ENCODE measurements at regions not wholly inside any gene's neighbourhood (a gene's known extent, or its start where the extent isn't known, plus 50 kb on each side); places are given as distances from the start of the nearest gene placed in this dataset.
"Not testable (repeated sequence)": the region's sequence is repeated elsewhere in the genome, so short reads cannot be mapped to it uniquely, and the experiment has no call there.

DNA sequence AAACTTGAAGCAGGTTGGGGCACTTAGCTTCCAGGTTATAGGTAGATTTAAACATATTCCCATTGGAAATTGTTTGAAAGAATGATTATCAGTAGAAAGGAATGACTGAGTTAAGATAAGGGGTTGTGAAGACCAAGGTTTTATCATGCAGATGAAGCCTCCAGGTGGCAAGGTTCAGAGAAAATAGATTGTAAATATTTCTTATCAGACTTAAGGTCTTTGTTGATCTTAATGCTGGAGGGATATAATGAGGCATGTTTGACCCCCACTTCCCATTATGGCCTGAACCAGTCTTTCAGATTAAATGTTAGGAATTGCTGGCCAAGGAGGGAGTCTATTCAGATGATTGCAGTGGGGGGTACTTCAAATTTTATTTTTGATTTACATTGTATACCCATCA is 1486.5 kb upstream of the PRR20A start:
- no peaks in the 10 kb centered on the region for H3K36me3 ChIP-seq
- no peaks in the 10 kb centered on the region for H3K4me1 ChIP-seq
- no peaks in the 10 kb centered on the region for H3K27me3 ChIP-seq
- DNase-seq = no peak
- intact Hi-C loops (cut with DNase I) = no loop called here
- no peak overlapping the region for H3K27ac ChIP-seq
- H3K9me3 ChIP-seq = no peaks in the 10 kb centered on the region
- H3K4me3 ChIP-seq = no peak overlapping the region
- TF ChIP-seq POLR2AphosphoS5 (IDR thresholded peaks at IDR 0.05) = no peak
- TF ChIP-seq POLR2A (IDR thresholded peaks at IDR 0.05) = no peak
- TF ChIP-seq EP300 (IDR thresholded peaks at IDR 0.05) = no peak
- TF ChIP-seq, protein P1, sequence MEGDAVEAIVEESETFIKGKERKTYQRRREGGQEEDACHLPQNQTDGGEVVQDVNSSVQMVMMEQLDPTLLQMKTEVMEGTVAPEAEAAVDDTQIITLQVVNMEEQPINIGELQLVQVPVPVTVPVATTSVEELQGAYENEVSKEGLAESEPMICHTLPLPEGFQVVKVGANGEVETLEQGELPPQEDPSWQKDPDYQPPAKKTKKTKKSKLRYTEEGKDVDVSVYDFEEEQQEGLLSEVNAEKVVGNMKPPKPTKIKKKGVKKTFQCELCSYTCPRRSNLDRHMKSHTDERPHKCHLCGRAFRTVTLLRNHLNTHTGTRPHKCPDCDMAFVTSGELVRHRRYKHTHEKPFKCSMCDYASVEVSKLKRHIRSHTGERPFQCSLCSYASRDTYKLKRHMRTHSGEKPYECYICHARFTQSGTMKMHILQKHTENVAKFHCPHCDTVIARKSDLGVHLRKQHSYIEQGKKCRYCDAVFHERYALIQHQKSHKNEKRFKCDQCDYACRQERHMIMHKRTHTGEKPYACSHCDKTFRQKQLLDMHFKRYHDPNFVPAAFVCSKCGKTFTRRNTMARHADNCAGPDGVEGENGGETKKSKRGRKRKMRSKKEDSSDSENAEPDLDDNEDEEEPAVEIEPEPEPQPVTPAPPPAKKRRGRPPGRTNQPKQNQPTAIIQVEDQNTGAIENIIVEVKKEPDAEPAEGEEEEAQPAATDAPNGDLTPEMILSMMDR (IDR thresholded peaks at IDR 0.05) = no peak

GRCh38 chr13:55660264-55660663 is 1480.5 kb upstream of the PRR20A start:
- H3K27ac ChIP-seq; H3K36me3 ChIP-seq; H3K4me1 ChIP-seq; H3K9me3 ChIP-seq; H3K4me3 ChIP-seq; DNase-seq; H3K27me3 ChIP-seq; intact Hi-C loops (cut with DNase I): not testable (repeated sequence)
- WGBS, 2 donors = 52 to 68% methylated on average over 5 of the region's 5 CpGs

DNA sequence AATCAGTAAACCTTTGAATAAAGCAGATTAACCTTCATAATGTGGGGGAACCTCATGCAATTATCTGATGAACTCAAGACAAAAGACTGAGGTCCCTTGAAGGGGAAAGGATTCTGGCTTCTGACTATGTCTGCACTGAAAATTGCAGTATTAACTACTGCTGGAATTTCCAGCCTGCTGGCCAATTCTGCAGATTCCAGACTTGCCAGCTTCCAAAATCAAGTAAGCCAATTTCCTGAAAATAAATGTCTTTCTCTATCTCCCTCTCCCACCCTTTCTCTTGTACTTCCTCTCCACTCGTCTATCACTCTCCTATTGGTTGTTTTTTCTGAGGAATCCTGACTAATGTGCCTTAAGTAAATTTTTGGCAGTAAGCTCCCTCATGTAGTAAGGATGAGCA is 1479.9 kb upstream of the PRR20A start:
- 32 to 53% methylated on average over 1 of the region's 1 CpG for WGBS, 2 donors
- no peak overlapping the region for H3K27ac ChIP-seq

DNA sequence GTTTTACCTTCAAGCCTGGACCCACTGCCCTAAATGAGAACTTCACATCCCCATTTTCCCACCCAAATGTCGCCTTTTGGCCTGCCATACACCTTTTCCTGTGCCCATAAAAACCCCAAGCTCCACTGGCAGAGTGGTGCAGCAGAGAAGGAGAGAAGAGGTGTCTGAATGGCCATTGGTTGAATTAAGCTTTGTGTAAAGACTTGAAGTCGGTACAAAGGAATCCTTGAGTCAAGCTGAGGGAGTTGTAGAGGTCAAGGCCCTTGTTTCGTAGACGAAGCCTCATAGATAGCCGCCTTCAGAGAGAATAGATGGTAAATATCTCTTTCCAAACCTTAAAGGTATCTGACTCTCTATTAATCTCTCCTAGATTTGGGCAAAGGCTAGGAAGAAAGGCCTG is 1479.2 kb upstream of the PRR20A start:
- no peak overlapping the region for H3K27ac ChIP-seq
- intact Hi-C loops (cut with DNase I) = no loop called here
- no peaks in the 10 kb centered on the region for H3K4me1 ChIP-seq
- no peaks in the 10 kb centered on the region for H3K9me3 ChIP-seq
- TF ChIP-seq POLR2AphosphoS5 (IDR thresholded peaks at IDR 0.05) = no peak
- TF ChIP-seq EP300 (IDR thresholded peaks at IDR 0.05) = no peak
- no peak for TF ChIP-seq POLR2A (IDR thresholded peaks at IDR 0.05)
- TF ChIP-seq, protein P1 (IDR thresholded peaks at IDR 0.05) = no peak
- WGBS, 2 donors = 69 to 70% methylated on average over 5 of the region's 5 CpGs
- H3K36me3 ChIP-seq = no peaks in the 10 kb centered on the region
- H3K27me3 ChIP-seq = no peaks in the 10 kb centered on the region
- DNase-seq = no peak
- no peak overlapping the region for H3K4me3 ChIP-seq

More for the DNA sequence above, 1479.9 kb upstream of the PRR20A start:
- H3K9me3 ChIP-seq = no peaks in the 10 kb centered on the region
- no peak for DNase-seq
- H3K27me3 ChIP-seq = no peaks in the 10 kb centered on the region
- no peaks in the 10 kb centered on the region for H3K4me1 ChIP-seq
- intact Hi-C loops (cut with DNase I) = no loop called here
- no peaks in the 10 kb centered on the region for H3K36me3 ChIP-seq
- TF ChIP-seq, protein P1 (IDR thresholded peaks at IDR 0.05) = no peak
- TF ChIP-seq POLR2A (IDR thresholded peaks at IDR 0.05) (no peak), EP300 (IDR thresholded peaks at IDR 0.05) (no peak)
- H3K4me3 ChIP-seq = no peak overlapping the region

- H3K4me1 ChIP-seq = no peaks in the 10 kb centered on the region
- no peaks in the 10 kb centered on the region for H3K9me3 ChIP-seq
- H3K36me3 ChIP-seq = no peaks in the 10 kb centered on the region
- no peak overlapping the region for H3K27ac ChIP-seq
- no peak overlapping the region for H3K4me3 ChIP-seq
- DNase-seq = no peak
- H3K27me3 ChIP-seq = no peaks in the 10 kb centered on the region
- 30 to 64% methylated on average over 3 of the region's 3 CpGs for WGBS, 2 donors
- intact Hi-C loops (cut with DNase I) = no loop called here
- TF ChIP-seq POLR2A (IDR thresholded peaks at IDR 0.05) (no peak), EP300 (IDR thresholded peaks at IDR 0.05) (no peak), POLR2AphosphoS5 (IDR thresholded peaks at IDR 0.05) (no peak)
- TF ChIP-seq, protein P1 (IDR thresholded peaks at IDR 0.05) = no peak
Measured at GRCh38 chr13:55664178-55664577, 1476.5 kb upstream of the PRR20A start.

All from sigmoid colon (tissue), 6 donors.